ENCODE measurements at regions not wholly inside any gene's neighbourhood (a gene's known extent, or its start where the extent isn't known, plus 50 kb on each side); places are given as distances from the start of the nearest gene placed in this dataset.

DNA sequence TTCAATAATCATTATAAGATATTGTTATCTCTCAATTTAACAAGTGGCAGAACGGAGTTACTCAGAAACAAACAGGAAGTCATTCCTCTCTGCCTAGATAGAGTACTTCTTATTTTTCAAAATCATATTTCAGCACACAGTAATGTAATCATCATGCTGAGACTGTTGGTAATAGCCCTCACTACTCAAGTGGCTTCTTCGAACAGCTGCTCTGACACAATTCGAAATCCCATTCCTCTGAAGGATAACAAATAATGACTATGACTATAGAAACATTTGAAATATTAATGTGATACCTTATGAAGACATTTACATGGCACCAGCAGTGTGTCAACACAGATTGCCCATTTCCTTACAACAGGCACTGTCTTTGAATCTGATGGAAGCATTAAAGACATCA, 1249.8 kb downstream of the NSUN3 start:
- no peak for TF ChIP-seq POLR2A (IDR thresholded peaks at IDR 0.05)
- TF ChIP-seq, protein P1, sequence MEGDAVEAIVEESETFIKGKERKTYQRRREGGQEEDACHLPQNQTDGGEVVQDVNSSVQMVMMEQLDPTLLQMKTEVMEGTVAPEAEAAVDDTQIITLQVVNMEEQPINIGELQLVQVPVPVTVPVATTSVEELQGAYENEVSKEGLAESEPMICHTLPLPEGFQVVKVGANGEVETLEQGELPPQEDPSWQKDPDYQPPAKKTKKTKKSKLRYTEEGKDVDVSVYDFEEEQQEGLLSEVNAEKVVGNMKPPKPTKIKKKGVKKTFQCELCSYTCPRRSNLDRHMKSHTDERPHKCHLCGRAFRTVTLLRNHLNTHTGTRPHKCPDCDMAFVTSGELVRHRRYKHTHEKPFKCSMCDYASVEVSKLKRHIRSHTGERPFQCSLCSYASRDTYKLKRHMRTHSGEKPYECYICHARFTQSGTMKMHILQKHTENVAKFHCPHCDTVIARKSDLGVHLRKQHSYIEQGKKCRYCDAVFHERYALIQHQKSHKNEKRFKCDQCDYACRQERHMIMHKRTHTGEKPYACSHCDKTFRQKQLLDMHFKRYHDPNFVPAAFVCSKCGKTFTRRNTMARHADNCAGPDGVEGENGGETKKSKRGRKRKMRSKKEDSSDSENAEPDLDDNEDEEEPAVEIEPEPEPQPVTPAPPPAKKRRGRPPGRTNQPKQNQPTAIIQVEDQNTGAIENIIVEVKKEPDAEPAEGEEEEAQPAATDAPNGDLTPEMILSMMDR (IDR thresholded peaks at IDR 0.05), result no peak
